ENCODE measurements at regions not wholly inside any gene's neighbourhood (a gene's known extent, or its start where the extent isn't known, plus 50 kb on each side); places are given as distances from the start of the nearest gene placed in this dataset.

- no peaks in the 10 kb centered on the region for H3K9me3 ChIP-seq
- H3K4me1 ChIP-seq = no peaks in the 10 kb centered on the region
- no peak for DNase-seq (ENCODE audit: low spot score in 2 of 2)
- no peak for TF ChIP-seq EP300 (IDR thresholded peaks at IDR 0.05)
- no peak for TF ChIP-seq CTCF (IDR thresholded peaks at IDR 0.05)
- TF ChIP-seq POLR2A (IDR thresholded peaks at IDR 0.05) = no peak
- TF ChIP-seq POLR2AphosphoS5 (IDR thresholded peaks at IDR 0.05) = no peak
- H3K36me3 ChIP-seq = no peaks in the 10 kb centered on the region
- 84% methylated on average over 4 of the region's 4 CpGs for WGBS
- H3K27me3 ChIP-seq = no peaks in the 10 kb centered on the region
- no peak overlapping the region for H3K27ac ChIP-seq
- no peak overlapping the region for H3K4me3 ChIP-seq
Measured at GRCh38 chr5:90134892-90135291, 274.7 kb downstream of the CETN3 start.

DNA sequence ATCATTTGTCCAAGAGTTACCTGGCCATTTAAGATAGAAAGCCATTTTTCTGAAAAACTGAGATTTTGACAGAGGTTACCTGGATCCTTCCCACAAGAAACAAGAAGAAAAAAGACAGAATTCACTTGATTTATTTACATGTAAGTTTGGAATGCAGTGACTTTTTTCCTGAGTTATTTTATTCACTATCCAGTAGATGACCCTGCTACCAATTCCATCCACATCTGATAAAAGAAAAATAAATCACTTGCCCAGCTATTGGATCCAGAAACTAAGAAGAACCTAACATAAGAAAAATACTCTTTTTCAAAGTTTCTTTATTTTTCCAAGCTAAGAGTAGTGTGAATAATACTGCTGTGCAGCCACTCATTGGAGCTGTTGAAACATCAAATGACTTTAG is 275.2 kb downstream of the CETN3 start:
- Histone ChIP-seq H3K36me3 (no peaks in the 10 kb centered on the region), H3K27me3 (no peaks in the 10 kb centered on the region), H3K4me1 (no peaks in the 10 kb centered on the region), H3K9me3 (no peaks in the 10 kb centered on the region), H3K4me3 (no peak overlapping the region), H3K27ac (no peak overlapping the region)
- TF ChIP-seq POLR2AphosphoS5 (IDR thresholded peaks at IDR 0.05) (no peak), EP300 (IDR thresholded peaks at IDR 0.05) (no peak), CTCF (IDR thresholded peaks at IDR 0.05) (no peak), POLR2A (IDR thresholded peaks at IDR 0.05) (no peak)
- no peak for DNase-seq (ENCODE audit: low spot score in 2 of 2)

- Histone ChIP-seq H3K4me1 (no peaks in the 10 kb centered on the region), H3K4me3 (no peak overlapping the region), H3K27ac (no peak overlapping the region), H3K9me3 (no peaks in the 10 kb centered on the region), H3K36me3 (no peaks in the 10 kb centered on the region), H3K27me3 (no peaks in the 10 kb centered on the region)
- 73% methylated on average over 2 of the region's 2 CpGs for WGBS
- TF ChIP-seq POLR2A (IDR thresholded peaks at IDR 0.05) (no peak), EP300 (IDR thresholded peaks at IDR 0.05) (no peak), CTCF (IDR thresholded peaks at IDR 0.05) (no peak), POLR2AphosphoS5 (IDR thresholded peaks at IDR 0.05) (no peak)
- no peak for DNase-seq (ENCODE audit: low spot score in 2 of 2)
Measured at GRCh38 chr5:90133941-90134340, 275.6 kb downstream of the CETN3 start.

DNA sequence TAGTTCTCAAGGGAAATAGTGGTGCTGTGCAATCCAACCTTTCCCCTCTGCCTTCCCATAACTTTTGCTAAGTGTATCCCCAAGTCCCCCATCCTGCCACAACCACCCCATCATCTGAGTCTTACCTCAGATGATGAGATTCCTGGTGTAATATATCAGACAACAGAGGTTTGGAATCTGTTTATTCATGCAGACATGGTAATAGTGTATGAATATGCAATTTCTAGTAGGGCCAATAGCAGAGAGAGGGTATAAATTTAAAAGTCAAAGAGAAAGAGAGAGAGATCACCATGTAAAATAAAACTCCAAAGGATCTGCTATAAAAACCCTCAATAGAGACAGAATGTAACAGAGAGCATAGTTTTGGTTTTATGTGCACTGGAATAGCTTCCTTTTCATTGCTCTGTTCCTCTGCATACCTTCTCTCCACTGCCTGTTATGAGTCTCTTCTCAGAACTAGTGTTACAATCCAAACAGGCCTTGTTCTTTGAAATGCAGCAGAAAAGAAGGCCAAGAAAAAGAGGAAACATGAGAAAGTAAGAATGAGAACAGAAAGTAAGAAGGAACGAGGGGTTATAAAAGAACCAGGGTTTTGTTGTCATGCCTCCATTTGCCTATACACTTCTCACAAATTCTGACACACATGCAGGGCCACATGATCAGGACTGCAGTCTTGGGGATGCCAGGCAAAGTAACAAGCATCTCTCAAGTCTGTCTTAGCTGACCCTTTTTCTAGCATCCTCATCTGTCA is 278.0 kb downstream of the CETN3 start:
- H3K4me3 ChIP-seq = no peak overlapping the region
- H3K4me1 ChIP-seq = no peaks in the 10 kb centered on the region
- TF ChIP-seq CTCF (IDR thresholded peaks at IDR 0.05) (no peak), POLR2AphosphoS5 (IDR thresholded peaks at IDR 0.05) (no peak), POLR2A (IDR thresholded peaks at IDR 0.05) (no peak), EP300 (IDR thresholded peaks at IDR 0.05) (no peak)
- no peak for DNase-seq (ENCODE audit: low spot score in 2 of 2)
- no peak overlapping the region for H3K27ac ChIP-seq
- no peaks in the 10 kb centered on the region for H3K36me3 ChIP-seq
- WGBS = 47% methylated on average over 1 of the region's 1 CpG
- no peaks in the 10 kb centered on the region for H3K27me3 ChIP-seq
- H3K9me3 ChIP-seq = no peaks in the 10 kb centered on the region

GRCh38 chr5:90128551-90128950 is 281.0 kb downstream of the CETN3 start:
- Histone ChIP-seq H3K4me3 (no peak overlapping the region), H3K27me3 (no peaks in the 10 kb centered on the region), H3K9me3 (no peaks in the 10 kb centered on the region), H3K27ac (no peak overlapping the region), H3K36me3 (no peaks in the 10 kb centered on the region), H3K4me1 (no peaks in the 10 kb centered on the region)
- no peak for TF ChIP-seq CTCF (IDR thresholded peaks at IDR 0.05)
- no peak for TF ChIP-seq EP300 (IDR thresholded peaks at IDR 0.05)
- TF ChIP-seq POLR2AphosphoS5 (IDR thresholded peaks at IDR 0.05) = no peak
- no peak for TF ChIP-seq POLR2A (IDR thresholded peaks at IDR 0.05)
- WGBS = 92% methylated on average over 1 of the region's 1 CpG
- no peak for DNase-seq (ENCODE audit: low spot score in 2 of 2)
